HepG2 (cell line): ENCODE measurements at regions not wholly inside any gene's neighbourhood (a gene's known extent, or its start where the extent isn't known, plus 50 kb on each side); places are given as distances from the start of the nearest gene placed in this dataset.

ENCODE experiments used
- ATAC-seq: fragments of 200-7000 bp; cut with Tn5 transposase; 3 replicates; pipeline ENCODE4 v1.9.1; 2020; ENCODE audit warnings: mild to moderate bottlenecking, moderate library complexity
- BruUV-seq: library from RNA; stranded (reverse); fragments of 400-500 nt; replicated peaks from 2 replicates; lab custom pipeline; 2021; lab: Mats Ljungman, UMichigan
- CTCF ChIA-PET: fragments of 300-600 bp; formaldehyde crosslinking; extraction: SDS; loops from one replicate; lab custom pipeline; 2021; ENCODE audit warnings: low total read pairs, inconsistent platforms, low intra/inter-chr PET ratio; lab: Yijun Ruan, JAX
- POLR2A ChIA-PET: fragments of 350-600 bp; sonication (Branson Sonifier 250); formaldehyde crosslinking; loops from one replicate; lab custom pipeline; 2020; ENCODE audit warnings: antibody characterized with exemption, inconsistent platforms; lab: Yijun Ruan, JAX
- DNase-seq: peaks from one replicate; pipeline ENCODE4 v3.0.0-alpha.2; 2015; ENCODE audit warnings: low spot score
- FAIRE-seq: peaks from 3 replicates; lab custom pipeline; 2011; peaks lifted over from hg19 to GRCh38; lab: Jason Lieb, UNC
- H2AFZ ChIP-seq: one replicate; pipeline ENCODE4 v1.6.1; 2011; ENCODE audit warnings: low read length, inconsistent platforms
- H3K27ac ChIP-seq: fragments of 300-600 bp; 3 replicates; pipeline ENCODE4 v1.8.0; 2011; ENCODE audit warnings: mixed run types, mild to moderate bottlenecking, mixed read lengths, low read length, inconsistent platforms; ENCODE audit not compliant: insufficient read depth; ENCODE audit errors: extremely low read length
- H3K27me3 ChIP-seq, 2 experiments: fragments of 200-600 bp in 1 of 2; 2 replicates in 1 of 2; 3 replicates in 1 of 2; pipeline versions ENCODE4 v1.6.0 to v1.8.0; 2011; ENCODE audit warnings: low read length in 2 of 2, mild to moderate bottlenecking in 2 of 2, moderate library complexity in 2 of 2, inconsistent platforms in 1 of 2; ENCODE audit not compliant: insufficient read depth in 2 of 2, control insufficient read depth in 1 of 2
- H3K36me3 ChIP-seq, 2 experiments: fragments of 200-600 bp in 1 of 2; replicated peaks in 1 of 2; 2 replicates in 1 of 2; 3 replicates in 1 of 2; pipeline versions ENCODE4 v1.5.1 to v1.8.0; 2011; ENCODE audit warnings: low read length in 2 of 2, inconsistent platforms in 1 of 2; ENCODE audit not compliant: insufficient read depth in 2 of 2, control insufficient read depth in 1 of 2
- H3K4me1 ChIP-seq: 2 replicates; pipeline ENCODE4 v1.5.1; 2012; ENCODE audit warnings: low read length, inconsistent platforms; ENCODE audit not compliant: insufficient read depth
- H3K4me2 ChIP-seq: 2 replicates; pipeline ENCODE4 v1.6.0; 2011; ENCODE audit warnings: low read depth, low read length, inconsistent platforms
- H3K4me3 ChIP-seq, 3 experiments: fragments of 200-600 bp in 1 of 3; sonication (generic), shearing (Covaris generic) in 1 of 3; replicated peaks in 1 of 3; 2 replicates each; pipeline ENCODE4 v1.5.1; 2011 to 2016; ENCODE audit warnings: low read length in 3 of 3, inconsistent platforms in 2 of 3, low read depth in 2 of 3, mild to moderate bottlenecking in 2 of 3, control low read depth in 1 of 3, mixed read lengths in 1 of 3; ENCODE audit not compliant: insufficient read depth in 1 of 3
- H3K79me2 ChIP-seq: one replicate; pipeline ENCODE4 v1.6.1; 2011; ENCODE audit warnings: low read length, inconsistent platforms; ENCODE audit not compliant: insufficient read depth
- H3K9ac ChIP-seq: 2 replicates; pipeline ENCODE4 v1.6.0; 2011; ENCODE audit warnings: mild to moderate bottlenecking, low read depth, low read length, inconsistent platforms; ENCODE audit not compliant: insufficient read depth
- H3K9me3 ChIP-seq: 2 replicates; pipeline ENCODE4 v1.5.1; 2012; ENCODE audit warnings: mild to moderate bottlenecking, low read length
- H4K20me1 ChIP-seq: 2 replicates; pipeline ENCODE4 v1.6.0; 2011; ENCODE audit warnings: inconsistent platforms, mild to moderate bottlenecking, low read length, moderate library complexity; ENCODE audit not compliant: insufficient read depth
- CHCHD3 ChIP-seq: sonication (generic); formaldehyde crosslinking; IDR thresholded peaks from 2 replicates; pipeline ENCODE4 v1.8.0; 2022; ENCODE audit warnings: mild to moderate bottlenecking, missing genetic modification reagents, moderate library complexity
- DNMT1 ChIP-seq: sonication (generic); formaldehyde crosslinking; IDR thresholded peaks from 2 replicates; pipeline ENCODE4 v1.5.1; 2020; ENCODE audit warnings: mild to moderate bottlenecking, missing genetic modification reagents
- HMG20B ChIP-seq: conservative IDR thresholded peaks from 2 replicates; pipeline ENCODE4 v1.6.1; 2016; ENCODE audit warnings: missing genetic modification reagents, missing compliant biosample characterization
- NPAS2 ChIP-seq: sonication (generic); formaldehyde crosslinking; IDR thresholded peaks from 2 replicates; pipeline ENCODE4 v1.8.0; 2022; ENCODE audit warnings: mild to moderate bottlenecking, missing genetic modification reagents, borderline replicate concordance
- PCBP1 ChIP-seq: fragments of 200-400 bp; formaldehyde crosslinking; IDR thresholded peaks from 2 replicates; pipeline ENCODE4 v1.6.1; 2017; ENCODE audit warnings: mild to moderate bottlenecking, low read depth, low read length, borderline replicate concordance
- SMARCE1 ChIP-seq: fragments of 450-650 bp; IDR thresholded peaks from 2 replicates; pipeline ENCODE4 v1.6.1; 2017; ENCODE audit warnings: borderline replicate concordance
- TAF1 ChIP-seq: sonication (generic); formaldehyde crosslinking; IDR thresholded peaks from 2 replicates; pipeline ENCODE4 v1.4.0; 2020; ENCODE audit warnings: missing genetic modification reagents
- ZBTB33 ChIP-seq: sonication (generic); formaldehyde crosslinking; IDR thresholded peaks from 2 replicates; pipeline ENCODE4 v1.4.0; 2020; ENCODE audit warnings: missing genetic modification reagents
- WGBS: methylation state at CpG from one replicate; pipeline ENCODE4 v1.1.6; 2017; ENCODE audit warnings: low lambda C conversion rate; 5-methylcytosine and 5-hydroxymethylcytosine counted together
- in situ Hi-C: cut with HindIII; loops from 2 replicates; pipeline ENCODE4 v1.10.0; 2017; ENCODE audit warnings: low pct_unique_long_range_greater_than_20kb; ENCODE audit not compliant: extremely low pct_ligation_motif_present
- intact Hi-C: fragments of 100-400 bp; cut with micrococcal nuclease; formaldehyde crosslinking; loops from one replicate; pipeline ENCODE4 v1.10.0; 2022; ENCODE audit not compliant: unreplicated experiment
- TF ChIP-seq, protein P1 (sequence below): sonication (generic); formaldehyde crosslinking; IDR thresholded peaks from 2 replicates; pipeline ENCODE4 v1.9.0; 2021; ENCODE audit warnings: missing genetic modification reagents, mild to moderate bottlenecking, borderline replicate concordance
- TF ChIP-seq, protein P2 (sequence below): sonication (generic); formaldehyde crosslinking; IDR thresholded peaks from 2 replicates; pipeline ENCODE4 v1.4.0; 2020; ENCODE audit warnings: missing genetic modification reagents
- TF ChIP-seq, protein P3 (sequence below): sonication (generic); formaldehyde crosslinking; IDR thresholded peaks from 2 replicates; pipeline ENCODE4 v1.4.0; 2020; ENCODE audit warnings: missing genetic modification reagents, borderline replicate concordance

DNA sequence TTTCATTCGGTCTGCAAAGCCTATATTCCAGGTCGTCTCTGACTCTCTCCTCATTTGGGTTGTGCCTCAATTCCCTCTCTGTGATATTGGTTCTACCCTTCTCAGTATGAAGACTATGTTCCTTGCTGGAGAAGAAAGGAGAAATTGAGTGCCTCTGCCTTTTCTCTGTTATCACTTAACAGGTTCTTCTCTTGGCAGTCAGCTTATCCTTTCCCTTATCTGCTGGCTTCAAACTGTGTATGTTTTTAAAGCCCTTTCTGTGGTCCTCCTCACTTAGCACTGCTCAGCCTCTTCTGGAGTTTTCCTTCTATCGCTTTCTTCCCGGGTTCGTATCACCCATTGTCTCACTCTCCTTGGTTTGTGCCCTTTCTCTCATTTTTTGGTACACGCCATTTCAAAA, 65.3 kb upstream of the FSTL1 start:
- in situ Hi-C loops = no loop called here
- no peak for FAIRE-seq

More for the DNA sequence above, 65.3 kb upstream of the FSTL1 start:
- no TSS peak for BruUV-seq
- H3K36me3 ChIP-seq = no peaks in the 10 kb centered on the region
- TF ChIP-seq SMARCE1 = no peak
- no peak for TF ChIP-seq DNMT1 (CRISPR knock-in tag)
- TF ChIP-seq, protein P1, sequence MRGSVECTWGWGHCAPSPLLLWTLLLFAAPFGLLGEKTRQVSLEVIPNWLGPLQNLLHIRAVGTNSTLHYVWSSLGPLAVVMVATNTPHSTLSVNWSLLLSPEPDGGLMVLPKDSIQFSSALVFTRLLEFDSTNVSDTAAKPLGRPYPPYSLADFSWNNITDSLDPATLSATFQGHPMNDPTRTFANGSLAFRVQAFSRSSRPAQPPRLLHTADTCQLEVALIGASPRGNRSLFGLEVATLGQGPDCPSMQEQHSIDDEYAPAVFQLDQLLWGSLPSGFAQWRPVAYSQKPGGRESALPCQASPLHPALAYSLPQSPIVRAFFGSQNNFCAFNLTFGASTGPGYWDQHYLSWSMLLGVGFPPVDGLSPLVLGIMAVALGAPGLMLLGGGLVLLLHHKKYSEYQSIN (CRISPR knock-in tag) = no peak
- TF ChIP-seq TAF1 = no peak
- no peak for TF ChIP-seq NPAS2 (CRISPR knock-in tag)
- TF ChIP-seq CHCHD3 (CRISPR knock-in tag) = no peak
- no peak for TF ChIP-seq ZBTB33 (CRISPR knock-in tag)
- TF ChIP-seq, protein P2, sequence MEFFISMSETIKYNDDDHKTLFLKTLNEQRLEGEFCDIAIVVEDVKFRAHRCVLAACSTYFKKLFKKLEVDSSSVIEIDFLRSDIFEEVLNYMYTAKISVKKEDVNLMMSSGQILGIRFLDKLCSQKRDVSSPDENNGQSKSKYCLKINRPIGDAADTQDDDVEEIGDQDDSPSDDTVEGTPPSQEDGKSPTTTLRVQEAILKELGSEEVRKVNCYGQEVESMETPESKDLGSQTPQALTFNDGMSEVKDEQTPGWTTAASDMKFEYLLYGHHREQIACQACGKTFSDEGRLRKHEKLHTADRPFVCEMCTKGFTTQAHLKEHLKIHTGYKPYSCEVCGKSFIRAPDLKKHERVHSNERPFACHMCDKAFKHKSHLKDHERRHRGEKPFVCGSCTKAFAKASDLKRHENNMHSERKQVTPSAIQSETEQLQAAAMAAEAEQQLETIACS (CRISPR knock-in tag) = no peak
- TF ChIP-seq HMG20B (CRISPR knock-in tag) = no peak
- TF ChIP-seq, protein P3, sequence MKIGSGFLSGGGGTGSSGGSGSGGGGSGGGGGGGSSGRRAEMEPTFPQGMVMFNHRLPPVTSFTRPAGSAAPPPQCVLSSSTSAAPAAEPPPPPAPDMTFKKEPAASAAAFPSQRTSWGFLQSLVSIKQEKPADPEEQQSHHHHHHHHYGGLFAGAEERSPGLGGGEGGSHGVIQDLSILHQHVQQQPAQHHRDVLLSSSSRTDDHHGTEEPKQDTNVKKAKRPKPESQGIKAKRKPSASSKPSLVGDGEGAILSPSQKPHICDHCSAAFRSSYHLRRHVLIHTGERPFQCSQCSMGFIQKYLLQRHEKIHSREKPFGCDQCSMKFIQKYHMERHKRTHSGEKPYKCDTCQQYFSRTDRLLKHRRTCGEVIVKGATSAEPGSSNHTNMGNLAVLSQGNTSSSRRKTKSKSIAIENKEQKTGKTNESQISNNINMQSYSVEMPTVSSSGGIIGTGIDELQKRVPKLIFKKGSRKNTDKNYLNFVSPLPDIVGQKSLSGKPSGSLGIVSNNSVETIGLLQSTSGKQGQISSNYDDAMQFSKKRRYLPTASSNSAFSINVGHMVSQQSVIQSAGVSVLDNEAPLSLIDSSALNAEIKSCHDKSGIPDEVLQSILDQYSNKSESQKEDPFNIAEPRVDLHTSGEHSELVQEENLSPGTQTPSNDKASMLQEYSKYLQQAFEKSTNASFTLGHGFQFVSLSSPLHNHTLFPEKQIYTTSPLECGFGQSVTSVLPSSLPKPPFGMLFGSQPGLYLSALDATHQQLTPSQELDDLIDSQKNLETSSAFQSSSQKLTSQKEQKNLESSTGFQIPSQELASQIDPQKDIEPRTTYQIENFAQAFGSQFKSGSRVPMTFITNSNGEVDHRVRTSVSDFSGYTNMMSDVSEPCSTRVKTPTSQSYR (CRISPR knock-in tag) = no peak
- no peak for TF ChIP-seq PCBP1
- TF ChIP-seq, all 625 proteins: peak for 0
- intact Hi-C loops = no loop called here
- Histone ChIP-seq H3K79me2 (no peaks in the 10 kb centered on the region), H3K27me3 (no peaks in the 10 kb centered on the region; a peak in 2 of 5 replicates), H4K20me1 (no peaks in the 10 kb centered on the region), H3K4me1 (no peaks in the 10 kb centered on the region), H2AFZ (no peak overlapping the region), H3K9ac (no peak overlapping the region), H3K4me3 (no peak overlapping the region), H3K4me2 (no peak overlapping the region), H3K27ac (no peak overlapping the region), H3K9me3 (no peaks in the 10 kb centered on the region)
- WGBS = 2% methylated on average over 6 of the region's 6 CpGs
- DNase-seq (no peak), ATAC-seq (no peak)
- ChIA-PET POLR2A (no interaction called here), CTCF (no interaction called here)
